ENCODE measurements at regions not wholly inside any gene's neighbourhood (a gene's known extent, or its start where the extent isn't known, plus 50 kb on each side); places are given as distances from the start of the nearest gene placed in this dataset.

- H3K9me3 Mint-ChIP-seq (ENCODE audit: unreplicated experiment) = peaks cover 5% of the 10 kb centered on the region
Measured at GRCh38 chr12:85659754-85660530, 176.3 kb downstream of the RASSF9 start.

GRCh38 chr12:85661461-85662206, 174.6 kb downstream of the RASSF9 start:
- Mint-ChIP-seq H3K4me3 (ENCODE audit: unreplicated experiment) (no peak overlapping the region), H3K36me3 (ENCODE audit: low read depth, unreplicated experiment) (peaks cover 4% of the 10 kb centered on the region)

More at GRCh38 chr12:85659754-85660530, 176.3 kb downstream of the RASSF9 start:
- no peak for DNase-seq (ENCODE audit: low spot score)
- no peak overlapping the region for H3K4me3 Mint-ChIP-seq (ENCODE audit: unreplicated experiment)
- TF ChIP-seq CTCF (IDR thresholded peaks at IDR 0.05; ENCODE audit: unreplicated experiment) = no peak
- no peak overlapping the region for H3K27ac Mint-ChIP-seq (ENCODE audit: unreplicated experiment)
- H3K4me1 Mint-ChIP-seq (ENCODE audit: unreplicated experiment) = no peaks in the 10 kb centered on the region
- H3K36me3 Mint-ChIP-seq (ENCODE audit: low read depth, unreplicated experiment) = peaks cover 4% of the 10 kb centered on the region
- no peaks in the 10 kb centered on the region for H3K27me3 Mint-ChIP-seq (ENCODE audit: unreplicated experiment)

GRCh38 chr12:85662207-85662602, 174.0 kb downstream of the RASSF9 start:
- H3K27me3 Mint-ChIP-seq (ENCODE audit: unreplicated experiment) = no peaks in the 10 kb centered on the region
- peaks cover 5% of the 10 kb centered on the region for H3K9me3 Mint-ChIP-seq (ENCODE audit: unreplicated experiment)
- TF ChIP-seq CTCF (IDR thresholded peaks at IDR 0.05; ENCODE audit: unreplicated experiment) = no peak
- H3K4me3 Mint-ChIP-seq (ENCODE audit: unreplicated experiment) = no peak overlapping the region
- H3K36me3 Mint-ChIP-seq (ENCODE audit: low read depth, unreplicated experiment) = peaks cover 4% of the 10 kb centered on the region
- H3K4me1 Mint-ChIP-seq (ENCODE audit: unreplicated experiment) = no peaks in the 10 kb centered on the region
- DNase-seq (ENCODE audit: low spot score) = no peak
- H3K27ac Mint-ChIP-seq (ENCODE audit: unreplicated experiment) = no peak overlapping the region

More at GRCh38 chr12:85661461-85662206, 174.6 kb downstream of the RASSF9 start:
- H3K27me3 Mint-ChIP-seq (ENCODE audit: unreplicated experiment) = no peaks in the 10 kb centered on the region
- DNase-seq (ENCODE audit: low spot score) = no peak
- H3K9me3 Mint-ChIP-seq (ENCODE audit: unreplicated experiment) = peaks cover 5% of the 10 kb centered on the region
- H3K4me1 Mint-ChIP-seq (ENCODE audit: unreplicated experiment) = no peaks in the 10 kb centered on the region
- no peak for TF ChIP-seq CTCF (IDR thresholded peaks at IDR 0.05; ENCODE audit: unreplicated experiment)
- H3K27ac Mint-ChIP-seq (ENCODE audit: unreplicated experiment) = no peak overlapping the region

GRCh38 chr12:85663631-85664030, 172.6 kb downstream of the RASSF9 start:
- Mint-ChIP-seq H3K4me1 (ENCODE audit: unreplicated experiment) (no peaks in the 10 kb centered on the region), H3K4me3 (ENCODE audit: unreplicated experiment) (no peak overlapping the region), H3K36me3 (ENCODE audit: low read depth, unreplicated experiment) (peaks cover 3% of the 10 kb centered on the region), H3K27me3 (ENCODE audit: unreplicated experiment) (no peaks in the 10 kb centered on the region), H3K27ac (ENCODE audit: unreplicated experiment) (no peak overlapping the region), H3K9me3 (ENCODE audit: unreplicated experiment) (peaks cover 3% of the 10 kb centered on the region)
- no peak for DNase-seq (ENCODE audit: low spot score)
- no peak for TF ChIP-seq CTCF (IDR thresholded peaks at IDR 0.05; ENCODE audit: unreplicated experiment)

GRCh38 chr12:85664429-85664828, 171.8 kb downstream of the RASSF9 start:
- H3K36me3 Mint-ChIP-seq (ENCODE audit: low read depth, unreplicated experiment) = no peaks in the 10 kb centered on the region
- TF ChIP-seq CTCF (IDR thresholded peaks at IDR 0.05; ENCODE audit: unreplicated experiment) = no peak
- H3K9me3 Mint-ChIP-seq (ENCODE audit: unreplicated experiment) = no peaks in the 10 kb centered on the region
- no peaks in the 10 kb centered on the region for H3K27me3 Mint-ChIP-seq (ENCODE audit: unreplicated experiment)
- DNase-seq (ENCODE audit: low spot score) = no peak
- no peak overlapping the region for H3K4me3 Mint-ChIP-seq (ENCODE audit: unreplicated experiment)
- no peak overlapping the region for H3K27ac Mint-ChIP-seq (ENCODE audit: unreplicated experiment)
- H3K4me1 Mint-ChIP-seq (ENCODE audit: unreplicated experiment) = no peaks in the 10 kb centered on the region
